ENCODE measurements at regions not wholly inside any gene's neighbourhood (a gene's known extent, or its start where the extent isn't known, plus 50 kb on each side); places are given as distances from the start of the nearest gene placed in this dataset.

- TF ChIP-seq CTCF (IDR thresholded peaks at IDR 0.05), result no peak
- TF ChIP-seq KDM5A (IDR thresholded peaks at IDR 0.05), result no peak
- no peak for TF ChIP-seq ELK1 (IDR thresholded peaks at IDR 0.05; ENCODE audit: low read depth, low read length)
- no peak for TF ChIP-seq RAD21 (conservative IDR thresholded peaks at IDR 0.05 in 1 of 2, IDR thresholded peaks at IDR 0.05 in 1 of 2)
- TF ChIP-seq POLR2A (IDR thresholded peaks at IDR 0.05; ENCODE audit: low read length), result no peak
- no peak for TF ChIP-seq SREBF2 (IDR thresholded peaks at IDR 0.05)
- TF ChIP-seq KDM1A (IDR thresholded peaks at IDR 0.05; ENCODE audit: low read depth), result no peak
- no peak for TF ChIP-seq MAFK (IDR thresholded peaks at IDR 0.05; ENCODE audit: partially characterized antibody)
- TF ChIP-seq CBX2 (IDR thresholded peaks at IDR 0.05; ENCODE audit: borderline replicate concordance, low read depth), result no peak
- no peak for TF ChIP-seq TP53 (CRISPR knock-in tag; IDR thresholded peaks at IDR 0.05)
- TF ChIP-seq REST (IDR thresholded peaks at IDR 0.05), result no peak
- no peak for TF ChIP-seq USF2 (IDR thresholded peaks at IDR 0.05)
These were observed 261.3 kb downstream of the EDEM1 start for GRCh38 chr3:5448816-5449215.

Data from A549 (cell line).